NCI-H1694 treated with DMSO at 0.1 percent for 48 hours (cell line): ENCODE measurements at regions not wholly inside any gene's neighbourhood (a gene's known extent, or its start where the extent isn't known, plus 50 kb on each side); places are given as distances from the start of the nearest gene placed in this dataset.

ENCODE experiments used
- DNase-seq: peaks from one replicate; lab custom pipeline; 2025; lab: John Stamatoyannopoulos, UW

GRCh38 chr12:23462546-23462945 is 486.9 kb downstream of the SOX5 start:
- DNase-seq = no peak

- no peak for DNase-seq
Measured at GRCh38 chr12:23463172-23463571, 486.3 kb downstream of the SOX5 start.

GRCh38 chr12:23464241-23464812 is 485.1 kb downstream of the SOX5 start:
- DNase-seq = no peak

GRCh38 chr12:23472329-23472971 is 477.0 kb downstream of the SOX5 start:
- no peak for DNase-seq

- DNase-seq = no peak
Measured at GRCh38 chr12:23473071-23473470, 476.4 kb downstream of the SOX5 start.

- DNase-seq = no peak
Measured at GRCh38 chr12:23474438-23474976, 475.0 kb downstream of the SOX5 start.
